GM18868 (cell line): ENCODE measurements at regions not wholly inside any gene's neighbourhood (a gene's known extent, or its start where the extent isn't known, plus 50 kb on each side); places are given as distances from the start of the nearest gene placed in this dataset.
"Not testable (repeated sequence)": the region's sequence is repeated elsewhere in the genome, so short reads cannot be mapped to it uniquely, and the experiment has no call there.

Experiments
- ATAC-seq: cut with Tn5 transposase; IDR thresholded peaks from one replicate; pipeline ENCODE4 v1.9.1; 2021; ENCODE audit warnings: mild to moderate bottlenecking, moderate library complexity; ENCODE audit not compliant: unreplicated experiment

- ATAC-seq, result no peak
Observed at GRCh38 chr2:129915303-129915840, 64.1 kb upstream of the RAB6C start.

DNA sequence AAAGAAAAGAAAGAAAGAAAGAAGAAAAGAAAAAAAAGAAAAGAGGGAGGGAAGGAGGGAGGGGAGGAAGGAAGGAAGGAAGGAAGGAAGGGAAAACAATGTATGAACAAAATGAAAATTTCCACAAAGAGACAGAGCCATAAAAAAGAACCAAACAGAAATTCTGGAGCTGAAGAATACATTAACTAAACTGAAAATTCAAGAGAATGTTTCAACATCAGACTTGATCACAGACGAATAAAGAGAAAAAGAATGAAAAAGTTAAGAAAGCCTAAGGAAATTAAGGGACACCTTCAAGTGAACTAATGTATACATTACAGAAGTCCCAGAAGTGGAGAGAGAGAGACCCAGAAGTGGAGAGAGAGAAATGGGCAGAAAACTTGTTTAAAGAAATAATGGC, 60.9 kb upstream of the RAB6C start:
- no peak for ATAC-seq

DNA sequence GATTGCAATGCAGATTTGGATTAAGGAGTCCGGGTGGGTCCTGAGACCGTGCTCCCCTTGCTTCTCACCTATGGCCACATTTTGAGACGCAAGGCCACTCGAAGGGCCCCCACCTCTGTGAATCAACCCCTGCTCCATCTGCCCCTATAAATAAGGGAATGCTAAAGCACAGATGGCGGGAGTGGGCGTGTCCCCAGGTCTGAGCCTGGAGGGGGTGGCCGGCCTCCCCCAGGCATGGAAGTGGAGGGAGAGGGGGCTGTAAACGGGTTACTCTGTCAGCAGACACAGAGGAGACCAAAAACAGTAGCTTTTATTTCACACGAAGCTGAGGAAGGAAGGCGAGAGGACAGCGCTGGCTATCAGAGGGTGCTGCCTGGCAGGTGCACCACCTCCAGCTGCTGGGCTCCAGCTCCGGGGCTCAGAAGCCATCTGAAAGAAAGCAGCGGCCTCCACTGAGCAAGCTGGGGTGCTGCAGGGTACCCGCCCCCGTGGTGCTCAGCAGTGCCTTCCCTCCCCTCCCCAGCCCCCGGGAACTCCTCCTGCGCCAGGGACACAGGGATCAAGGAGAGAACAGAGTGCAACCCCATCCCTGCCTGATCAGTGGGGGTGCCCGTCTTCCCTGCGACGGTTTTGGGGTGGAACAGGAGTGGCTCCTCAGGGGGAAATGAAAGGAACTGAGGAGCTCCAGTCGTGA, 56.7 kb upstream of the RAB6C start:
- no peak for ATAC-seq

- ATAC-seq, result no peak
Observed at GRCh38 chr2:129923265-129924091, 56.0 kb upstream of the RAB6C start.

- not testable (repeated sequence) for ATAC-seq
Observed at GRCh38 chr2:129924115-129924514, 55.4 kb upstream of the RAB6C start.

- ATAC-seq, result no peak
Observed at GRCh38 chr2:129925381-129925780, 54.1 kb upstream of the RAB6C start.

DNA sequence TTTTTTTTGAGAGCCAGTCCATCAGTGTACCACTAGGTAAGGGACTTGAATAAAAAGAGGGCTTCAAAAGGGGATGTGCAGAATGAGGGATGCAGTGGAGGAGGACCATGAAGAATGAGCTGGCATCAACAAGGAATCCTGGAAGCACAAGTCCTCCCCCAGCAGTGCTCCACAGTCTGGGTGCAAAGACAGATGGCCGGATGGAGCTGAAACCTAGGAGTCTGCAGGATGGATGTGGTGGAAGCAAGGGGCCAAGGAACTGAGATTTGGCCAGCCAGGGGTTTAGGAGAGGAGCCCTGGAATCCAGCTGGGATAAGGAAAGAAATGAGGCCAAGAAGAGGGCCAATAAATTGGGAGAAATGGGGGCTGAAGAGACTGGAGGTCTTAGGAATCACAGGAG, 51.8 kb upstream of the RAB6C start:
- ATAC-seq, result no peak

DNA sequence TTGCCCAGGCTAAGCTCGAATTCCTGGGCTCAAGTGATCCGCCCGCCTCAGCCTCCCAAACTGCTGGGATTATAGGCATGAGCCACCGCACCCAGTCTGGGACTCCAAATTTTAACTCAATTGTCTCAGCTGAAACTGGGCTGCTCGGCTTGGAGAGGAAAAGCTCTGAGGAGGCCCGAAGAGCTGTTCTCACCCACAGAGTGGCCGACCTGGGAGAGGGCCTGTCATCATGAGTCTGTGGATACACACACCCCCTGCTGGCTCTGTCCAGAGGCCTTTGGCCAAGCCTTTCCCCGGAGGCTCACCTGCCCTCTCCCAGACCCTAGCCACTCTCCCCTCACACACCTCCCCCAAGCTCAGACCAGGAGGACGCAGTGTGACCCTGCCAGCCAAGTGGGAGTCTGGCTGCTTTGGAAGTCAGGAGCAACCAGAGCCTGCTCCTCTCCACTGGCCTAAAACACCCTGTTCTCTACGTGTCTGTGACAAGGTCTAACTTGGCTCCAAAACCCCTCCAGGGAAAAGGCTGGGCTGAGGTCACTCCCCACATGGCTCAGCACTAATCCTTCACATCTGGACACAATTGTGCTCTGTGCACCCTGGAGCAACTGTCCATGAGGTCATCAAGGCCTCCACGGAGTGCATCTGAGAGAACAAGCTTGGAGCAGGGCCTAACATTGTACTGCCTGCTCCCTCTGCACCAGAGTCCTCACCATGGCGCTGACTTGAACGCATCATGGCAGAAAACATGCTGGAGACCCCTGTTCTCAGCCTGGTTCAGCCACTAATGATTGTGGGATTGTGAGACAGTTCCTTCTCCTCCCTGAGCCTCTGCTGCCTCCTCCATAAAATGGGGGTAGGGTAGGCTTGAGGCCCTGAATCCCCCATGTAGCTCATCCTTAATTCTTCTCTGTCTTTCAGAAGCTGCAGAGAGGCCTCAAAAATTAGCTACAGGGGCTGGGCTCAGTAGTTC, 49.9 kb upstream of the RAB6C start:
- no peak for ATAC-seq
